WTC11 (cell line): ENCODE measurements at regions not wholly inside any gene's neighbourhood (a gene's known extent, or its start where the extent isn't known, plus 50 kb on each side); places are given as distances from the start of the nearest gene placed in this dataset.

Experiments used
- ATAC-seq: fragments of 200-7000 bp; cut with Tn5 transposase; 2 replicates; pipeline ENCODE4 v1.10.0; 2021; ENCODE audit warnings: mild to moderate bottlenecking, moderate library complexity
- CTCF ChIA-PET: fragments of 300-600 bp; sonication (Branson Sonifier 250); formaldehyde crosslinking; loops from one replicate; lab custom pipeline; 2021; ENCODE audit warnings: antibody characterized with exemption; lab: Charles Lee
- POLR2A ChIA-PET: fragments of 350-600 bp; sonication (Branson Sonifier 250); formaldehyde crosslinking; loops from one replicate; lab custom pipeline; 2021; ENCODE audit warnings: antibody characterized with exemption; lab: Charles Lee
- DNase-seq: peaks from one replicate; pipeline ENCODE4 v3.0.0; 2021; ENCODE audit warnings: low spot score
- H3K27ac Mint-ChIP-seq: 2 replicates; pipeline ENCODE4 v1.8.0; 2021; ENCODE audit warnings: mixed read lengths
- H3K27me3 Mint-ChIP-seq: 2 replicates; pipeline ENCODE4 v1.8.0; 2021; ENCODE audit warnings: low read depth, mild to moderate bottlenecking, moderate library complexity, mixed read lengths
- H3K36me3 Mint-ChIP-seq: 2 replicates; pipeline ENCODE4 v1.8.0; 2021; ENCODE audit warnings: mixed read lengths
- H3K4me1 Mint-ChIP-seq: 2 replicates; pipeline ENCODE4 v1.8.0; 2022; ENCODE audit warnings: mixed read lengths
- H3K4me3 Mint-ChIP-seq: 2 replicates; pipeline ENCODE4 v1.8.0; 2021; ENCODE audit warnings: mild to moderate bottlenecking, moderate library complexity, mixed read lengths
- H3K9me3 Mint-ChIP-seq: 2 replicates; pipeline ENCODE4 v1.8.0; 2021; ENCODE audit warnings: mixed read lengths
- ATF2 ChIP-seq: sonication (generic); formaldehyde crosslinking; IDR thresholded peaks from 2 replicates; pipeline ENCODE4 v1.8.1; 2022; ENCODE audit warnings: low read depth, missing genetic modification reagents, borderline replicate concordance
- ATF6 ChIP-seq: sonication (generic); formaldehyde crosslinking; IDR thresholded peaks from 2 replicates; pipeline ENCODE4 v1.8.1; 2023; ENCODE audit warnings: mild to moderate bottlenecking, missing genetic modification reagents
- ERG ChIP-seq: fragments of 250-450 bp; sonication (Bioruptor Pico); IDR thresholded peaks from 2 replicates; pipeline ENCODE4 v1.8.0; 2021; ENCODE audit warnings: mild to moderate bottlenecking
- ESRRA ChIP-seq: sonication (generic); formaldehyde crosslinking; IDR thresholded peaks from 2 replicates; pipeline ENCODE4 v1.8.1; 2022; ENCODE audit warnings: mild to moderate bottlenecking, missing genetic modification reagents, borderline replicate concordance
- ETV6 ChIP-seq: sonication (generic); formaldehyde crosslinking; IDR thresholded peaks from 2 replicates; pipeline ENCODE4 v1.8.1; 2022; ENCODE audit warnings: mild to moderate bottlenecking, missing genetic modification reagents
- FOXK1 ChIP-seq: sonication (generic); formaldehyde crosslinking; IDR thresholded peaks from 2 replicates; pipeline ENCODE4 v1.8.0; 2022; ENCODE audit warnings: mild to moderate bottlenecking, moderate library complexity, missing genetic modification reagents
- IRF1 ChIP-seq: sonication (generic); formaldehyde crosslinking; IDR thresholded peaks from 2 replicates; pipeline ENCODE4 v1.8.0; 2023; ENCODE audit warnings: missing genetic modification reagents
- NFATC4 ChIP-seq: fragments of 250-450 bp; sonication (Bioruptor Pico); IDR thresholded peaks from 2 replicates; pipeline ENCODE4 v1.9.0; 2021; ENCODE audit warnings: mild to moderate bottlenecking
- OVOL2 ChIP-seq: fragments of 250-450 bp; sonication (Bioruptor Pico); IDR thresholded peaks from 2 replicates; pipeline ENCODE4 v1.9.0; 2021; ENCODE audit warnings: mild to moderate bottlenecking, borderline replicate concordance
- SP1 ChIP-seq: sonication (generic); formaldehyde crosslinking; conservative IDR thresholded peaks from 2 replicates; pipeline ENCODE4 v1.8.1; 2022; ENCODE audit warnings: missing genetic modification reagents
- TCF7 ChIP-seq: sonication (generic); formaldehyde crosslinking; IDR thresholded peaks from 2 replicates; pipeline ENCODE4 v1.8.0; 2022; ENCODE audit warnings: mild to moderate bottlenecking, low read depth, missing genetic modification reagents, moderate library complexity
- TP53 ChIP-seq: sonication (generic); formaldehyde crosslinking; IDR thresholded peaks from 2 replicates; pipeline ENCODE4 v1.8.1; 2023; ENCODE audit warnings: mild to moderate bottlenecking, missing genetic modification reagents
- USF2 ChIP-seq: sonication (generic); formaldehyde crosslinking; IDR thresholded peaks from 2 replicates; pipeline ENCODE4 v1.8.1; 2023; ENCODE audit warnings: mild to moderate bottlenecking, missing genetic modification reagents, moderate library complexity
- ZNF232 ChIP-seq: sonication (generic); formaldehyde crosslinking; IDR thresholded peaks from 2 replicates; pipeline ENCODE4 v1.8.0; 2022; ENCODE audit warnings: mild to moderate bottlenecking, missing genetic modification reagents
- ZNF512 ChIP-seq: sonication (generic); formaldehyde crosslinking; IDR thresholded peaks from 2 replicates; pipeline ENCODE4 v1.8.1; 2022; ENCODE audit warnings: missing genetic modification reagents, borderline replicate concordance
- TF ChIP-seq, protein P1 (sequence below): fragments of 250-450 bp; sonication (Bioruptor Pico); IDR thresholded peaks from 2 replicates; pipeline ENCODE4 v1.9.0; 2021; ENCODE audit warnings: mild to moderate bottlenecking

DNA sequence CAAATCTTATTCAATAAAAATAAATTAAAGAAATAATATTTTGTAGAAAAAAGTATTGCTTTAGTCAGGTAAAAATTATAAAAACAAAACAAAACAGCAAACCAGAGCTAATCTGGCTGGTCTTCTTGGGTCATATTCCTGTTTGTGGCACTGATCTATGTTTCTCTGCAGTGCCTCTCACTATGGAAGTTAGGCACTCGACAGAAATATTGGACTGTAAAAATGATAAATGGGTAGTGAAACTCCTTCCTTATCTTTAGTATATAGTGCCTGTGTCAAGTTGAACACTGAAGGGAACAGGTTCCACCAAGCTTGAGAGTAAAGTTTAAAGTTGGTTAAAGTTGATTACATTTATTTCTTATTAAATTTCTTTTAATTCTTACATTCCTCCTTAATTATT lies 1195.6 kb upstream of the GBE1 start (continued):
- no peak for TF ChIP-seq FOXK1 (CRISPR knock-in tag)
- no peak for TF ChIP-seq ZNF512 (CRISPR knock-in tag)
- no peak for TF ChIP-seq ETV6 (CRISPR knock-in tag)
- TF ChIP-seq ESRRA (CRISPR knock-in tag): no peak

DNA sequence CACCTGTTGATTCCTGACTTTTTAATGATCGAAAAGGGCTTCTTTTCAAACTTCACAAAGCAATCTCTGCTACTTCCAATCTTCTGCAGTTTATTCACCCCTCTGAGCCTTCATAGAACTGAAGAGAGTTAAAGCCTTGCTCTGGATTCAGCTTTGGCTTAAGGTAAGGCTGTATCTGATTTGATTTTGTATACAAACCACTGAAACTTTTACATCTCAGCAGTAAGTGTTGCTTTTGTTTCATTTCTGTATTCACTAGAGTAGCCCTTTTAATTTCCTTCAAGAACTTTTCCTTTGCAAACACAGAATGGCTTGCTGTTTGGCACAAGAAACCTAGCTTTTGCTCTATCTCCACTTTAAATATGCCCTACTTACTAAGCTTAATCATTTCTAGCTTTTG lies 1193.0 kb upstream of the GBE1 start:
- ATAC-seq (no peak), DNase-seq (no peak)
- peaks cover 15% of the 10 kb centered on the region for H3K36me3 Mint-ChIP-seq
- H3K9me3 Mint-ChIP-seq: peaks cover 23% of the 10 kb centered on the region
- no peak overlapping the region for H3K27ac Mint-ChIP-seq
- TF ChIP-seq IRF1 (no peak), TCF7 (no peak), ERG (CRISPR knock-in tag) (no peak), ATF2 (CRISPR knock-in tag) (no peak), ZNF232 (CRISPR knock-in tag) (no peak), USF2 (no peak), SP1 (CRISPR knock-in tag) (no peak), ESRRA (CRISPR knock-in tag) (no peak), OVOL2 (no peak), ZNF512 (CRISPR knock-in tag) (no peak), NFATC4 (no peak), ATF6 (no peak), TP53 (no peak)
- TF ChIP-seq, protein P1, sequence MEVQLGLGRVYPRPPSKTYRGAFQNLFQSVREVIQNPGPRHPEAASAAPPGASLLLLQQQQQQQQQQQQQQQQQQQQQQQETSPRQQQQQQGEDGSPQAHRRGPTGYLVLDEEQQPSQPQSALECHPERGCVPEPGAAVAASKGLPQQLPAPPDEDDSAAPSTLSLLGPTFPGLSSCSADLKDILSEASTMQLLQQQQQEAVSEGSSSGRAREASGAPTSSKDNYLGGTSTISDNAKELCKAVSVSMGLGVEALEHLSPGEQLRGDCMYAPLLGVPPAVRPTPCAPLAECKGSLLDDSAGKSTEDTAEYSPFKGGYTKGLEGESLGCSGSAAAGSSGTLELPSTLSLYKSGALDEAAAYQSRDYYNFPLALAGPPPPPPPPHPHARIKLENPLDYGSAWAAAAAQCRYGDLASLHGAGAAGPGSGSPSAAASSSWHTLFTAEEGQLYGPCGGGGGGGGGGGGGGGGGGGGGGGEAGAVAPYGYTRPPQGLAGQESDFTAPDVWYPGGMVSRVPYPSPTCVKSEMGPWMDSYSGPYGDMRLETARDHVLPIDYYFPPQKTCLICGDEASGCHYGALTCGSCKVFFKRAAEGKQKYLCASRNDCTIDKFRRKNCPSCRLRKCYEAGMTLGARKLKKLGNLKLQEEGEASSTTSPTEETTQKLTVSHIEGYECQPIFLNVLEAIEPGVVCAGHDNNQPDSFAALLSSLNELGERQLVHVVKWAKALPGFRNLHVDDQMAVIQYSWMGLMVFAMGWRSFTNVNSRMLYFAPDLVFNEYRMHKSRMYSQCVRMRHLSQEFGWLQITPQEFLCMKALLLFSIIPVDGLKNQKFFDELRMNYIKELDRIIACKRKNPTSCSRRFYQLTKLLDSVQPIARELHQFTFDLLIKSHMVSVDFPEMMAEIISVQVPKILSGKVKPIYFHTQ (CRISPR knock-in tag): no peak
- H3K4me1 Mint-ChIP-seq: no peaks in the 10 kb centered on the region
- no peaks in the 10 kb centered on the region for H3K27me3 Mint-ChIP-seq
- ChIA-PET CTCF (no interaction called here), POLR2A (no interaction called here)
- no peak overlapping the region for H3K4me3 Mint-ChIP-seq
